ENCODE measurements at regions not wholly inside any gene's neighbourhood (a gene's known extent, or its start where the extent isn't known, plus 50 kb on each side); places are given as distances from the start of the nearest gene placed in this dataset.

DNA sequence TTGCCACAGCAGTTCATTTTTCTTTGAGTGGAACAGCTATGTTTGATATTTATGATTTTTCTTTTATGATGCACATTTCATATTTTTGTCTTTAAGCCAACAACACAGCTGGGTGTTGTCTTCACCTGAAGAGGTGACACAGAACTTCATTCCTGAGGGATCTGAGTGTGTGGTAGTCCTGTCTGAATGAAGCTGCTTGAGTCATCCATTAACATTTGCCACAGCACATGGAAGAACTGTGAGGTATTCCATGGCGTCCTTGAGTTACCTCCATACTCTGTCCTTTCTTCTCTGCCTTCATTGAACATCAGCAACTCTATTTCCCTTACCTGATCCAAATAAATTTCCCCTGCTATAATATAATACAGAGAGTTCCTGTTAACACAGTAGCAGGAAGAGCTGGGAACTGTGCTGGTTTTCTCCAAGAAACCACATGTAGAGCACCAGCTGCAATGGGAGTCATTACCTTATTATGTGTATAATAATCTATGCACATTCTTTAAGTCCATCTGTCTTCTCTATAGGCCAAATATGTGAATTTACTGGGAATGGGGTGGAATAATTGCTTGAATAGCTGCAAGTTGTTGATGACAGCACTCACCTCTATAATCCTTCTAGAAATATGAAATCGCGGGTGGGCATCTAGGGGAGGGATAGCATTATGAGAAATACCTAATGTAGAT lies 72.4 kb upstream of the TAC1 start:
- peaks cover 11% of the 10 kb centered on the region for H3K27me3 Mint-ChIP-seq (ENCODE audit: insufficient read depth, unreplicated experiment)
- H3K27ac Mint-ChIP-seq (ENCODE audit: unreplicated experiment): no peak overlapping the region
- no peaks in the 10 kb centered on the region; the same call in 1 of the 2 replicates for H3K9me3 ChIP-seq
- H3K4me1 Mint-ChIP-seq (ENCODE audit: low read depth, unreplicated experiment): no peaks in the 10 kb centered on the region
- H3K36me3 ChIP-seq (ENCODE audit: control insufficient read depth, insufficient read depth, low read length): no peaks in the 10 kb centered on the region
- H3K27me3 ChIP-seq (replicated peaks; ENCODE audit: control insufficient read depth, insufficient read depth, low read length): no peaks in the 10 kb centered on the region; the same call in 1 of the 2 replicates
- intact Hi-C loops (cut with micrococcal nuclease; ENCODE audit: unreplicated experiment): no loop called here
- TF ChIP-seq, protein P1, sequence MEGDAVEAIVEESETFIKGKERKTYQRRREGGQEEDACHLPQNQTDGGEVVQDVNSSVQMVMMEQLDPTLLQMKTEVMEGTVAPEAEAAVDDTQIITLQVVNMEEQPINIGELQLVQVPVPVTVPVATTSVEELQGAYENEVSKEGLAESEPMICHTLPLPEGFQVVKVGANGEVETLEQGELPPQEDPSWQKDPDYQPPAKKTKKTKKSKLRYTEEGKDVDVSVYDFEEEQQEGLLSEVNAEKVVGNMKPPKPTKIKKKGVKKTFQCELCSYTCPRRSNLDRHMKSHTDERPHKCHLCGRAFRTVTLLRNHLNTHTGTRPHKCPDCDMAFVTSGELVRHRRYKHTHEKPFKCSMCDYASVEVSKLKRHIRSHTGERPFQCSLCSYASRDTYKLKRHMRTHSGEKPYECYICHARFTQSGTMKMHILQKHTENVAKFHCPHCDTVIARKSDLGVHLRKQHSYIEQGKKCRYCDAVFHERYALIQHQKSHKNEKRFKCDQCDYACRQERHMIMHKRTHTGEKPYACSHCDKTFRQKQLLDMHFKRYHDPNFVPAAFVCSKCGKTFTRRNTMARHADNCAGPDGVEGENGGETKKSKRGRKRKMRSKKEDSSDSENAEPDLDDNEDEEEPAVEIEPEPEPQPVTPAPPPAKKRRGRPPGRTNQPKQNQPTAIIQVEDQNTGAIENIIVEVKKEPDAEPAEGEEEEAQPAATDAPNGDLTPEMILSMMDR (IDR thresholded peaks at IDR 0.05; ENCODE audit: insufficient read depth in 1 of 2, low read depth in 1 of 2, low read length in 1 of 2, severe bottlenecking in 1 of 2, unreplicated experiment in 1 of 2): no peak
- no peak for DNase-seq
- H3K4me1 ChIP-seq: no peaks in the 10 kb centered on the region
- no peaks in the 10 kb centered on the region for H3K36me3 Mint-ChIP-seq (ENCODE audit: insufficient read depth, unreplicated experiment)
- H3K4me3 ChIP-seq (ENCODE audit: low read depth, low read length): no peak overlapping the region
- POLR2A ChIA-PET: no interaction called here
- CTCF ChIA-PET: no interaction called here
- no peak overlapping the region for H3K4me3 Mint-ChIP-seq (ENCODE audit: unreplicated experiment)
- H3K9me3 Mint-ChIP-seq (ENCODE audit: unreplicated experiment): no peaks in the 10 kb centered on the region
- no TSS peak for BruUV-seq (replicated peaks)

GRCh38 chr7:97667359-97667758 lies 64.5 kb upstream of the TAC1 start:
- Mint-ChIP-seq H3K27me3 (ENCODE audit: insufficient read depth, unreplicated experiment) (peaks cover 20% of the 10 kb centered on the region), H3K36me3 (ENCODE audit: insufficient read depth, unreplicated experiment) (no peaks in the 10 kb centered on the region), H3K27ac (ENCODE audit: unreplicated experiment) (no peak overlapping the region), H3K9me3 (ENCODE audit: unreplicated experiment) (no peaks in the 10 kb centered on the region), H3K4me1 (ENCODE audit: low read depth, unreplicated experiment) (no peaks in the 10 kb centered on the region), H3K4me3 (ENCODE audit: unreplicated experiment) (no peak overlapping the region)
- ChIA-PET CTCF (no interaction called here), POLR2A (no interaction called here)
- no peaks in the 10 kb centered on the region for H3K4me1 ChIP-seq
- H3K27me3 ChIP-seq (replicated peaks; ENCODE audit: control insufficient read depth, insufficient read depth, low read length): no peaks in the 10 kb centered on the region; the same call in 1 of the 2 replicates
- H3K4me3 ChIP-seq (ENCODE audit: low read depth, low read length): no peak overlapping the region
- no peaks in the 10 kb centered on the region for H3K36me3 ChIP-seq (ENCODE audit: control insufficient read depth, insufficient read depth, low read length)
- H3K9me3 ChIP-seq: no peaks in the 10 kb centered on the region
- TF ChIP-seq, protein P1 (IDR thresholded peaks at IDR 0.05; ENCODE audit: insufficient read depth in 1 of 2, low read depth in 1 of 2, low read length in 1 of 2, severe bottlenecking in 1 of 2, unreplicated experiment in 1 of 2): no peak
- DNase-seq: no peak
- intact Hi-C loops (cut with micrococcal nuclease; ENCODE audit: unreplicated experiment): no loop called here
- BruUV-seq (replicated peaks): no TSS peak

DNA sequence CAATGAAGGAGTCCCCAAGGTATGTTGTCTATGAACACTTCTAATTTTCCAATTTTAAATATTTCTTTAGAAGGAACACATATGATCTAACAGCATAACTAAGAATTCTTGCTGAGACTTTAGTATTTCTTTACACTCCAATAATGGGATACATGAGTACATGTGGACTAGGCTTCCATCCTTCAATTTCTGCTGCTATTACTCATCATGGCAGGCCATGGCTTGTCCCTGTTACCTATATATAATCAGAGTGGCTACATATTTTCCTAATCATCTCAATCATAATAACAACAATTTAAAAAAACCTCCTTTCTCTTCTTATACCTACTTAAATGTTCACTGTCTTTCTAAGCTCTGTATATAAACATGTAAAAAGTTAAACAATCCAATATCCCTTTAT lies 60.3 kb upstream of the TAC1 start:
- Histone ChIP-seq H3K27me3 (replicated peaks; ENCODE audit: control insufficient read depth, insufficient read depth, low read length) (no peaks in the 10 kb centered on the region; the same call in 1 of the 2 replicates), H3K4me3 (ENCODE audit: low read depth, low read length) (no peak overlapping the region), H3K9me3 (no peaks in the 10 kb centered on the region), H3K36me3 (ENCODE audit: control insufficient read depth, insufficient read depth, low read length) (no peaks in the 10 kb centered on the region), H3K4me1 (no peaks in the 10 kb centered on the region)
- H3K4me3 Mint-ChIP-seq (ENCODE audit: unreplicated experiment): no peak overlapping the region
- intact Hi-C loops (cut with micrococcal nuclease; ENCODE audit: unreplicated experiment): no loop called here
- H3K36me3 Mint-ChIP-seq (ENCODE audit: insufficient read depth, unreplicated experiment): no peaks in the 10 kb centered on the region
- no peaks in the 10 kb centered on the region for H3K4me1 Mint-ChIP-seq (ENCODE audit: low read depth, unreplicated experiment)
- CTCF ChIA-PET: no interaction called here
- TF ChIP-seq, protein P1 (IDR thresholded peaks at IDR 0.05; ENCODE audit: insufficient read depth in 1 of 2, low read depth in 1 of 2, low read length in 1 of 2, severe bottlenecking in 1 of 2, unreplicated experiment in 1 of 2): no peak
- H3K9me3 Mint-ChIP-seq (ENCODE audit: unreplicated experiment): no peaks in the 10 kb centered on the region
- POLR2A ChIA-PET: no interaction called here
- BruUV-seq (replicated peaks): no TSS peak
- H3K27ac Mint-ChIP-seq (ENCODE audit: unreplicated experiment): no peak overlapping the region
- DNase-seq: no peak
- peaks cover 13% of the 10 kb centered on the region for H3K27me3 Mint-ChIP-seq (ENCODE audit: insufficient read depth, unreplicated experiment)
